ENCODE measurements at regions not wholly inside any gene's neighbourhood (a gene's known extent, or its start where the extent isn't known, plus 50 kb on each side); places are given as distances from the start of the nearest gene placed in this dataset.

DNA sequence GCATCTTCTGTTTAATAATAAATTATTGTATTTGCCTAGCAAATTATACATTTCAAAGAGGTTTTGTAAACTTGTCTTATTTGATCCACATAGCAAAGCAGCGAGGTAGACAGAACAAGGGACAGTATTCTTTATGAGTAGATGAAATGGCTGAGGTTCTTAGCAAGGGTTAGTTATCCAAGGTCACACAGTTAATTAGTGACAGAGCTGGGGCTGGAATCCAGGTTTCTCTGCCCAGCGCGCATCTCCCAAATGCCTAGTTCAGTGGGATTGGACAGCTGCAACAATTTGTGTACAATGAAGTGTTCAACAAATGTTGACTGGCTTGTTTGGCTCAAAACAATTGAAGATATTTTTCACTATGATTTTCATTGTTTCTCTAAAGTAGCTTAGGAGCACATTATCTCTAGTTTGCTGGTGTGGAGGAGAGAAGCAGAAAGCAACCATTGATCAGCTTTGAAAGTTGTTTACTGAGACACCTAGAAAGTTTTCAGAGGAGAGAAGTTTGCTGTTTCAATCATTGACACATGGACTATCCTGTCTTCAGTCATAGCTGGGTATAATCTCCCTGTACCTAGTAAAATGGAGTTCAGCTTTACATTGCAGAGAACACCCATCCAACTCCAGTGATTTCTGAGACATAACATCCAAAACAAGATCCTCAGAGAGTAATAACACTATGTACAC is 270.6 kb downstream of the FAT3 start:
- Histone ChIP-seq H3K4me1 (no peaks in the 10 kb centered on the region), H3K4me3 (no peak overlapping the region), H3K27me3 (no peaks in the 10 kb centered on the region), H3K27ac (no peak overlapping the region), H3K9me3 (no peaks in the 10 kb centered on the region), H3K36me3 (no peaks in the 10 kb centered on the region)
- TF ChIP-seq, protein P1, sequence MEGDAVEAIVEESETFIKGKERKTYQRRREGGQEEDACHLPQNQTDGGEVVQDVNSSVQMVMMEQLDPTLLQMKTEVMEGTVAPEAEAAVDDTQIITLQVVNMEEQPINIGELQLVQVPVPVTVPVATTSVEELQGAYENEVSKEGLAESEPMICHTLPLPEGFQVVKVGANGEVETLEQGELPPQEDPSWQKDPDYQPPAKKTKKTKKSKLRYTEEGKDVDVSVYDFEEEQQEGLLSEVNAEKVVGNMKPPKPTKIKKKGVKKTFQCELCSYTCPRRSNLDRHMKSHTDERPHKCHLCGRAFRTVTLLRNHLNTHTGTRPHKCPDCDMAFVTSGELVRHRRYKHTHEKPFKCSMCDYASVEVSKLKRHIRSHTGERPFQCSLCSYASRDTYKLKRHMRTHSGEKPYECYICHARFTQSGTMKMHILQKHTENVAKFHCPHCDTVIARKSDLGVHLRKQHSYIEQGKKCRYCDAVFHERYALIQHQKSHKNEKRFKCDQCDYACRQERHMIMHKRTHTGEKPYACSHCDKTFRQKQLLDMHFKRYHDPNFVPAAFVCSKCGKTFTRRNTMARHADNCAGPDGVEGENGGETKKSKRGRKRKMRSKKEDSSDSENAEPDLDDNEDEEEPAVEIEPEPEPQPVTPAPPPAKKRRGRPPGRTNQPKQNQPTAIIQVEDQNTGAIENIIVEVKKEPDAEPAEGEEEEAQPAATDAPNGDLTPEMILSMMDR (IDR thresholded peaks at IDR 0.05): no peak
- 76 to 83% methylated on average over 3 of the region's 3 CpGs for WGBS, 2 donors
- ATAC-seq: no peak
- DNase-seq: no peak
- intact Hi-C loops (cut with DNase I): no loop called here

DNA sequence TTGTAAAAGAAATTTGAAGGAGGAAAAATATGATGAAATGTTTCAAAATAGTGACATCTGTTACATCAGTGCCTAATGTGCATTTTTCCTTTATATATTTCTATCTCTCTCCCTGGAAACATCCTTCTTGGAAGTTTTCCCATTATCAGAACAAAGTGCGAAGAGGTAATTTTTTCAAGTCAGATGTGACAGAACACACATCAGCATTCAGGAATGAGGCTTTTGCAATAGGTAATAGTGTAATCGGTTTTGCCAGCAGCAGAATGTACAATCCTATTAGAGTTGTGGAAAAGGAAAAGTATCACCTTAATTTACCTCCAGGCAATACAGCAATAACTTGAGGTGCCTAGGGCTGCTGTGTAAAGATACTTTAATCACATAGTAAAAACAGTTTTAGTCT is 275.8 kb downstream of the FAT3 start:
- no peak overlapping the region for H3K27ac ChIP-seq

DNA sequence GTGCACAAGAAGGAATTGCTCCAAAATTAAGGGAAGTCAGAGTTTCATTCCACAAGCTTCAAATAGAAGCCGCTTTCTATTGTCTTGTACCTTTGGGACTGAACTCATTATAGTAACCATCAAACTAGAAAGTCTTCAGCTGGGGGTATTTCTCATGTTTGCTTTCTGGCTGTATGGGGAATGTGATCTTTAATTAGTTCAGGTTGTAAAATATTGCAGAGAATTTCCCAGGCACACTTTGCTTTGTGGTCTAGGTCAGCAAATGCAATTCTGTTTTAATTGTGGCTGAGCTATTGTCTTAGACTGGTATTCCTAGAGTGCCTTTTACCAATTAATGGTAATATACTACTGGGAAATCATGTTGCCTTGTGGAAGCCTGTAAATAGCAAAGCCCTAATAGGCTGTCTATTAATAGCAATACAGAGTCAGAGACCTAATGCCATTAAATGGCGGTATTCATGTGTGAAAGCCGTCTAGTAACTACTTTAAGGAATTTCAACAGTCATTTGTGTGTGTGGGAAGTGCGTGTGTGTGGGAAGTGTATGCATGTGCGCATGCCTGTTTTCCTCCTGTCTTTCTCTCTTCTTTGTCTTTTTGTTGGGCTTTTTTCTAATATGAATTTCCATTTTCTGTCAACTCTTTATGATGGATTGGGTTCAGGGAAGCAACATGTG is 276.6 kb downstream of the FAT3 start:
- WGBS, 2 donors: 83 to 85% methylated on average over 5 of the region's 5 CpGs

More for the DNA sequence above, 275.8 kb downstream of the FAT3 start:
- Histone ChIP-seq H3K9me3 (no peaks in the 10 kb centered on the region), H3K4me3 (no peak overlapping the region), H3K4me1 (no peaks in the 10 kb centered on the region), H3K36me3 (no peaks in the 10 kb centered on the region), H3K27me3 (peaks cover 0 to 12% (median 0%) of the 10 kb centered on the region in 7 donors)
- TF ChIP-seq, protein P1 (IDR thresholded peaks at IDR 0.05): no peak
- ATAC-seq: no peak
- intact Hi-C loops (cut with DNase I): no loop called here
- WGBS, 2 donors: 77% methylated on average over 2 of the region's 2 CpGs
- DNase-seq: no peak

DNA sequence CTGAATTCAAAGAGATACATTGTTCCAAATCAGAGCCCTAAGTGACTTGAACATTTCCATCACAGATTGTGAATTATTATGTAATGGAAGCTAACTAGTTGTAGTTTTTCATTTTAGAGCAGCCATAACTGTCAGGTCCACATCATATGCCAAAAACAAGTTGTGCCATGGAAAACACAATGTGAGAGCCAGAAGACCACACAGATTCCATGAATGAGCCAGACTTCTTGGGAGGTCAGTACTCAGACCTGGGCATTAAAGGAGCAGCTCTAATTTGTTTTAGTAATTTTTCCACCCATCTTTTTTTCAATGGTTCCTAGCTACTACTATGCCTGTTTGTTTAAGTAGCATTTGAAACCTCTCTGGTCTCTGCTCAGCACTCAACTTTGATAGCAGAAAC is 279.4 kb downstream of the FAT3 start:
- TF ChIP-seq, protein P1 (IDR thresholded peaks at IDR 0.05): no peak
- intact Hi-C loops (cut with DNase I): no loop called here
- Histone ChIP-seq H3K36me3 (no peaks in the 10 kb centered on the region), H3K27ac (no peak overlapping the region), H3K4me1 (no peaks in the 10 kb centered on the region), H3K27me3 (peaks cover 0 to 18% (median 0%) of the 10 kb centered on the region in 7 donors), H3K4me3 (no peak overlapping the region), H3K9me3 (no peaks in the 10 kb centered on the region)
- DNase-seq: no peak
- ATAC-seq: no peak

More for the DNA sequence above, 276.6 kb downstream of the FAT3 start:
- TF ChIP-seq, protein P1 (IDR thresholded peaks at IDR 0.05): no peak
- no peak for DNase-seq
- Histone ChIP-seq H3K4me1 (no peaks in the 10 kb centered on the region), H3K27ac (no peak overlapping the region), H3K27me3 (peaks cover 0 to 13% (median 0%) of the 10 kb centered on the region in 7 donors), H3K4me3 (no peak overlapping the region), H3K36me3 (no peaks in the 10 kb centered on the region), H3K9me3 (no peaks in the 10 kb centered on the region)
- intact Hi-C loops (cut with DNase I): no loop called here
- no peak for ATAC-seq
